ENCODE measurements at regions not wholly inside any gene's neighbourhood (a gene's known extent, or its start where the extent isn't known, plus 50 kb on each side); places are given as distances from the start of the nearest gene placed in this dataset.
"Not testable (repeated sequence)": the region's sequence is repeated elsewhere in the genome, so short reads cannot be mapped to it uniquely, and the experiment has no call there.

DNA sequence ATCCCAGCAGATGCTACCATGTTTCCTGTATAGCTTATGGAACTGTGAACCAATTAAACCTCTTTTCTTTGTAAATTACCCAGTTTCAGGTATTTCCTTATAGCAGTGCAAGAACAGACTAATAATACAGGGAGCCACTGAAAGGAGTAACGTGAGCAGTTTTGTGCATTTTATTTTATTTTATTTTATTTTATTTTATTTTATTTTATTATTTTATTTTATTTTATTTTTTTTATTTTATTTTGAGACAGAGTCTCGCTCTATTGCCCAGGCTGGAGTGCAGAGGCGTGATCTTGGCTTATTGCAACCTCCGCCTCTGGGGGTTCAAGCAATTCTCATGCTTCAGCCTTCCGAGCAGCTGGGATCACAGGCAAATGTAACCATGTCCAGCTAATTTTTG lies 55.9 kb upstream of the KCNK12 start (continued):
- TF ChIP-seq, protein P1, sequence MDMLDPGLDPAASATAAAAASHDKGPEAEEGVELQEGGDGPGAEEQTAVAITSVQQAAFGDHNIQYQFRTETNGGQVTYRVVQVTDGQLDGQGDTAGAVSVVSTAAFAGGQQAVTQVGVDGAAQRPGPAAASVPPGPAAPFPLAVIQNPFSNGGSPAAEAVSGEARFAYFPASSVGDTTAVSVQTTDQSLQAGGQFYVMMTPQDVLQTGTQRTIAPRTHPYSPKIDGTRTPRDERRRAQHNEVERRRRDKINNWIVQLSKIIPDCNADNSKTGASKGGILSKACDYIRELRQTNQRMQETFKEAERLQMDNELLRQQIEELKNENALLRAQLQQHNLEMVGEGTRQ (IDR thresholded peaks at IDR 0.05; ENCODE audit: low read length) = no peak
- TF ChIP-seq KDM5A (IDR thresholded peaks at IDR 0.05; ENCODE audit: low read length) (no peak), TEAD4 (IDR thresholded peaks at IDR 0.05; ENCODE audit: low read depth, low read length) (no peak)

DNA sequence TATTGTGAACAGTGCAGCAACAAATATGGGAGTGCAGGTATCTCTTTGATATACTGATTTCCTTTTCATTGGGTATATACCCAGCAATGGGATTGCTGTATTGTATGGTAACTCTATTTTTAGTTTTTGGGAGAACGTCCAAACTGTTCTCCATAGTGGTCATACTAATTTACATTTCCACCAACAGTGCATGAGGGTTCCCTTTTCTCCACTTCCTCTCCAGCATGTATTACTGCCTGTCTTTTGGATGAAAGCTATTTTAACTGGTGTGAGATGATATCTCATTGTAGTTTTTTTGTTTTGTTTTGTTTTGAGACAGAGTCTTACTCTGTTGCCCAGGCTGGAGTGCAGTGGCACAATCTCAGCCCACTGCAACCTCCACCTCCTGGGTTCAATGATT lies 52.4 kb upstream of the KCNK12 start:
- H2BK5ac ChIP-seq (ENCODE audit: low read depth, low read length); FAIRE-seq; POLR2A ChIA-PET (ENCODE audit: partially characterized antibody); H2AFZ ChIP-seq (ENCODE audit: low read length); H3K18ac ChIP-seq (ENCODE audit: extremely low read depth, low read length); H3K4me2 ChIP-seq (ENCODE audit: insufficient read depth in 1 of 2, low read depth in 2 of 2, low read length in 2 of 2); H3K4me3 ChIP-seq (ENCODE audit: extremely low read depth in 1 of 4, insufficient read depth in 2 of 4, low read depth in 3 of 4, low read length in 4 of 4); H3K79me2 ChIP-seq (ENCODE audit: control insufficient read depth in 1 of 2, insufficient read depth in 2 of 2, low read length in 2 of 2); H3K27ac ChIP-seq (ENCODE audit: low read depth, low read length); H2BK15ac ChIP-seq (ENCODE audit: low read length); H3K36me3 ChIP-seq (ENCODE audit: control insufficient read depth in 2 of 4, insufficient read depth in 4 of 4, low read length in 3 of 4); H3K9ac ChIP-seq (replicated peaks in 1 of 4; ENCODE audit: extremely low read depth in 1 of 4, low read depth in 3 of 4, low read length in 3 of 4); H4K20me1 ChIP-seq (replicated peaks in 1 of 2; ENCODE audit: control insufficient read depth in 1 of 2, insufficient read depth in 2 of 2, low read length in 2 of 2); H4K8ac ChIP-seq (ENCODE audit: extremely low read depth, insufficient read depth, low read length); DNase-seq (ENCODE audit: low read depth in 1 of 2, low spot score in 2 of 2); H3K79me1 ChIP-seq (ENCODE audit: low read depth, low read length); H3K4me1 ChIP-seq (replicated peaks in 1 of 4; ENCODE audit: control insufficient read depth in 3 of 4, insufficient read depth in 4 of 4, low read length in 3 of 4); H4K5ac ChIP-seq (ENCODE audit: insufficient read length, low read depth, low read length); H2BK12ac ChIP-seq (ENCODE audit: low read depth, low read length); H2BK120ac ChIP-seq (replicated peaks; ENCODE audit: low read depth, low read length); H3K23me2 ChIP-seq (ENCODE audit: low read depth, low read length); H2AK5ac ChIP-seq (ENCODE audit: low read depth, low read length); H4K91ac ChIP-seq (replicated peaks; ENCODE audit: insufficient read length, low read length); H2BK20ac ChIP-seq (ENCODE audit: low read length); H3K9me3 ChIP-seq (ENCODE audit: insufficient read depth in 2 of 2, low read depth in 1 of 2, low read length in 1 of 2); H3K56ac ChIP-seq (replicated peaks; ENCODE audit: insufficient read length, low read depth, low read length); H3K27me3 ChIP-seq (replicated peaks in 1 of 4; ENCODE audit: control insufficient read depth in 3 of 4, extremely low read depth in 1 of 4, insufficient read depth in 3 of 4, low read length in 3 of 4); H3K4ac ChIP-seq (replicated peaks; ENCODE audit: insufficient read length, low read depth, low read length); H3K23ac ChIP-seq (ENCODE audit: insufficient read length); H3K14ac ChIP-seq (ENCODE audit: insufficient read length): not testable (repeated sequence)
- 73% methylated on average over 1 of the region's 1 CpG; no CpG with 5 or more reads in 1 of the 2 experiments for WGBS, 2 experiments (ENCODE audit: extremely low coverage in 1 of 2, insufficient coverage in 1 of 2, insufficient read length in 1 of 2, insufficient replicate concordance in 2 of 2, low coverage in 1 of 2, low lambda C conversion rate in 2 of 2, missing lambda C conversion rate in 1 of 2)
- CTCF ChIA-PET (ENCODE audit: partially characterized antibody) = interaction anchor here (1.2 kb wide), 1 partner anchor 17 kb away, joined by 4 read pairs; no protein-coding TSS in a partner anchor

Data from H1 (cell line).